ENCODE measurements at regions not wholly inside any gene's neighbourhood (a gene's known extent, or its start where the extent isn't known, plus 50 kb on each side); places are given as distances from the start of the nearest gene placed in this dataset.

DNA sequence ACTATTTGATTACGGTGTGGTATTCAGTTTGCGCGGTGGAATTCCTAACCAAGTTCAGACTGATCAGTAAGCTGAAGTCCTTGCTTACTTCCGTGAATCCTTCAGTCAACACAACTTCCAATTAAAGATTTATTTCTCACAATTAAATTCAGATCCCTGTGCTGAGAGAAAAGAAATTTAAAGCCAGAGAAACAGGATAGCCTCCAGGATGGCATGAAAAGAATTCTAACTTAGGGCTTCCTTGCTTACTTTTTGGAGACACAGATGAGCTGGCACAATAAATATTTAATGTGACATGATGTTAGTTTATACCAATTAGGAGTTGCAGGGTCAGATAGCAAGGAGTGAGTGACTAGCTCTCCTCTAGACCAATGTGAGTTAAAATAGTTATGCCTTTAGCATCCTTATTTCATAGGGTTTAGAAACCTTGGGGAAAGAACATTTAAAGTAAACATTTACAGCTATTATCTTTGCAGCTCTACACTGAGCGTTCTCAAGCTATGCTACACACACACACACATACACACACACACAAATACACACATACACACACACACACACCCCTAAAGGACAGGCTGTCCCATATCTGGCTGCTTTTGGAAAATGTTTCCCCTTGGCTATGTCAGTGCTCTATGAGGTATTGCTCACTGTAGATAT, 151.0 kb downstream of the TRIB2 start:
- TF ChIP-seq, protein P1, sequence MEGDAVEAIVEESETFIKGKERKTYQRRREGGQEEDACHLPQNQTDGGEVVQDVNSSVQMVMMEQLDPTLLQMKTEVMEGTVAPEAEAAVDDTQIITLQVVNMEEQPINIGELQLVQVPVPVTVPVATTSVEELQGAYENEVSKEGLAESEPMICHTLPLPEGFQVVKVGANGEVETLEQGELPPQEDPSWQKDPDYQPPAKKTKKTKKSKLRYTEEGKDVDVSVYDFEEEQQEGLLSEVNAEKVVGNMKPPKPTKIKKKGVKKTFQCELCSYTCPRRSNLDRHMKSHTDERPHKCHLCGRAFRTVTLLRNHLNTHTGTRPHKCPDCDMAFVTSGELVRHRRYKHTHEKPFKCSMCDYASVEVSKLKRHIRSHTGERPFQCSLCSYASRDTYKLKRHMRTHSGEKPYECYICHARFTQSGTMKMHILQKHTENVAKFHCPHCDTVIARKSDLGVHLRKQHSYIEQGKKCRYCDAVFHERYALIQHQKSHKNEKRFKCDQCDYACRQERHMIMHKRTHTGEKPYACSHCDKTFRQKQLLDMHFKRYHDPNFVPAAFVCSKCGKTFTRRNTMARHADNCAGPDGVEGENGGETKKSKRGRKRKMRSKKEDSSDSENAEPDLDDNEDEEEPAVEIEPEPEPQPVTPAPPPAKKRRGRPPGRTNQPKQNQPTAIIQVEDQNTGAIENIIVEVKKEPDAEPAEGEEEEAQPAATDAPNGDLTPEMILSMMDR (IDR thresholded peaks at IDR 0.05): no peak
- DNase-seq (ENCODE audit: low spot score) (no peak), ATAC-seq (ENCODE audit: low FRiP score) (no peak)

DNA sequence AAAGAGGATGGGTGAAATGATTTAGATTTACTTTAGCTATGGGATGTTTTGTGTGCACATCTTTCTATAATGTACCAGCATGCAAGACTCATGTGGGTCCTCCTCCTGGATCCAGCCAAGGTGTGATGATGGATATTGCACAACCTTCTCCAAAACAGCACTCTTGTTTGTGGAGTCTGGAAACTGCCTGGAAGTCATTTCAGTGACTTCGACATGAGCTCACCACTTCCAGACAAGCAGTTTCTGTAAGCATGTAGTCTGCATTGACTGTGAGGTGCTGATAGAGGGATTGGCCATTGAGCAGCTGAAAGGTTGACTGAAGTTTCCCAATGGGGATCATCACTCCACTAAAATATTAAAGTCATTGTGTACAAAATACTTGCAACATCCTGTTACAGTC, 154.0 kb downstream of the TRIB2 start:
- DNase-seq (ENCODE audit: low spot score) (no peak), ATAC-seq (ENCODE audit: low FRiP score) (no peak)
- TF ChIP-seq, protein P1 (IDR thresholded peaks at IDR 0.05): no peak

DNA sequence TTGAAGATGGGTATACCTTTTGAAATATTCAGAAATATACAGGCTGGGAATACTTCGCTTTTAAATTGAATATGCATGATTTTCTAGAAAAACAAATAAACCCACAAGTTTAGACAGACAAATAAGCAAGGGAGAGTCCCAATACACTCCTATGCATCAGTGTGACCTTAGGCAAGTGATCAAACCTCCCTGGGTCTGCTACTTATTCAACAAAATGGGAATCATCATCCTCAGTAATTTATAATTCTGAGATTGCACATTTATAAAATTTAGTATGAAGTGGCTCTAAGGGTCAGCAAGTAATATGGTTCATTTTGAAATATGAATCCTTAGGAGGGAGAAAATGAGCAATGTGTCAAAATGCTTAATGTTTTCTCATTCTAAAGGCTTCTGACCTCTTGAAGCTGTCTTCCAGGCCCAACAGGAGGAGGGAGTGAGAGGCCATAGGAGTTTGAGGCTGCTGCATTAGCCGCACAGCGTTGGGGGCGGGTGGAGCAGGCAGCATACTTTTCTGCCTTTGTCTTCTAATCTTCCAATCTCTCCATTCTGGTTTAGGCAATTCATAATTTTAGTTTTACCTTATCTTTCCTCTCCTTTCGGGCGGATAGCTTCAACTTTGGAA, 155.1 kb downstream of the TRIB2 start:
- DNase-seq (ENCODE audit: low spot score): no peak
- no peak for ATAC-seq (ENCODE audit: low FRiP score)
- TF ChIP-seq, protein P1 (IDR thresholded peaks at IDR 0.05): no peak

DNA sequence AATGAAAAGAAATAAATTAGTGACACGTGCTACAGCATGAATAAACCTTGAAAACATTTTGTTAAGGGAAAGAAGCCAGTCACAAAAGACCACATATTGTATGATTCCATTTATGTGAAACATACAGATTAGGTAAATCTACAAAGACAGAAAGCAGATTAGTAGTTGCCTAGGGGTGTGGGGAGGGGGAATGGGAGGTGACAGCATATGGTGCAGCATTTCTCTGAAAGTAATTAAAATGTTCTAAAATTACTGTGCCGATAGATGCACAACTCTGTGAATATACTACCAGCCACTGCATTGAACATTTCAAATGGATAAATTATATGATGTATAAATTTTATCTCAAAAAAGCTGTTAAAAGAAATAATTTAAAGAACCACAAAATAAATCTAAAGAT, 161.0 kb downstream of the TRIB2 start:
- DNase-seq (ENCODE audit: low spot score) (no peak), ATAC-seq (ENCODE audit: low FRiP score) (no peak)
- TF ChIP-seq, protein P1 (IDR thresholded peaks at IDR 0.05): no peak

DNA sequence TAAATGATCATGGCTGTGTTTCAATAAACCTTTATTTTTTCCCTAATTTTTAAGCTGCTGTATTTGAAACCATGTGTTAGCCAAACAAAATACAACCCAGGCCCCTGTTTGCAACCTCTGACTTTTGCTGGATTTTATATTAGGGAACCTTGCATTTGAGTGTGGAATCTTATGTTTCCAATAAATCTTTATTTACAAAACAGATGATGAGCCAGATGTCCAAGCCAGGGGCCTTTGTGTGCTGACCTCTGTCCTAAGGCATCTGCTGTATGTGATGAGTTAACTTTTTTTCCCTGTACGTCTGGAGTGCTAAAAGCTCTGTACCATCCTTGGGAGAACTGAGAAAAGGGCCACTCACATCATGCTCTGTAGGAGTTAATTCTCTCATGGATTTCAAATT, 162.9 kb downstream of the TRIB2 start:
- ATAC-seq (ENCODE audit: low FRiP score): no peak
- TF ChIP-seq, protein P1 (IDR thresholded peaks at IDR 0.05): no peak
- no peak for DNase-seq (ENCODE audit: low spot score)

DNA sequence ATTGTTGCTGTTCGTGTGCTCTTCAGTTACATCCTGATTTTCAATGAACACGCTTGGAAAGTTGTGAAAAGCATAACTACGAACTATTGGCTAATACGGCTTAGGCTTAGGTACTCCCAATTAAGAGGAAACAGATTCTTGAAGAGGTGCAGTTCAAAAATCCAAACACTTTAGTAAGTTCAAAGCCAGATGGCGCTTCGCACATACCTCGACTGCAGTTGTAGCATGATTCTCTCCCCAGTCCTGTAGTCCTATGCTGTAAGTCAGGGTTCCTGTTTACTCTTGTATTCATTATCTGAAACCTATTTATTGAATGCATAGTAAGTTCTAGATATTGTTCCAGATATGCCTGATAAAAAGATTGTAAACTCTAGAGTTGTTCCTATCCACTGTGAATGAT, 165.2 kb downstream of the TRIB2 start:
- no peak for ATAC-seq (ENCODE audit: low FRiP score)
- TF ChIP-seq, protein P1 (IDR thresholded peaks at IDR 0.05): no peak
- no peak for DNase-seq (ENCODE audit: low spot score)

DNA sequence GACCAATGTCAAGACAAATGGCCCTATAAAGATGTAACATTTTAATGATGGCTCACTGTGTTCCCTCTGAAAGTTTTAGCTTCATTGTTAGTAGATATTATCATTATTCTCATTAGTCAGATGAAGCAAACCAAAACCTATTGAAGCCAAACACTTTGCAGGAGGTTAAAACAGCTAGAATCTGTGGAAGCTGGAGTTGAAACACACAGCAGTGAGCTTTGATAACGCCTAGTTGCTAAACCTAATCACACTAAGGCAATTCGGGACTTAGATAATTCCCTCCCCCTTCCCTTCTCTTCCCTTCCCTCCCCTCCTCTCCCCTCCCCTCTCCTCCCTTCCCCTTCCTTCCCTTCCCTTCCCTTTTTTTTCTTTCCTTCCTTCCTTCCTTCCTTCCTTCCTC, 165.7 kb downstream of the TRIB2 start:
- TF ChIP-seq, protein P1 (IDR thresholded peaks at IDR 0.05): no peak
- DNase-seq (ENCODE audit: low spot score): no peak
- ATAC-seq (ENCODE audit: low FRiP score): no peak

Measured in omental fat pad (tissue), 3 donors.